Mammary epithelial cell (primary cell): ENCODE measurements at regions not wholly inside any gene's neighbourhood (a gene's known extent, or its start where the extent isn't known, plus 50 kb on each side); places are given as distances from the start of the nearest gene placed in this dataset.

ENCODE experiments used
- EZH2 ChIP-seq: IDR thresholded peaks from 2 replicates; pipeline ENCODE4 v1.6.1; 2012; ENCODE audit warnings: low read length, inconsistent platforms, borderline replicate concordance
- TF ChIP-seq, protein P1 (sequence below), 2 donors: IDR thresholded peaks in 1 of 2; conservative IDR thresholded peaks in 1 of 2; 2 replicates each; pipeline ENCODE4 v1.5.1; 2011 to 2012; ENCODE audit warnings: inconsistent platforms in 2 of 2, low read length in 2 of 2, mild to moderate bottlenecking in 2 of 2, control low read depth in 1 of 2, low read depth in 1 of 2; ENCODE audit not compliant: insufficient read depth in 1 of 2; ENCODE audit errors: extremely low read depth in 1 of 2

DNA sequence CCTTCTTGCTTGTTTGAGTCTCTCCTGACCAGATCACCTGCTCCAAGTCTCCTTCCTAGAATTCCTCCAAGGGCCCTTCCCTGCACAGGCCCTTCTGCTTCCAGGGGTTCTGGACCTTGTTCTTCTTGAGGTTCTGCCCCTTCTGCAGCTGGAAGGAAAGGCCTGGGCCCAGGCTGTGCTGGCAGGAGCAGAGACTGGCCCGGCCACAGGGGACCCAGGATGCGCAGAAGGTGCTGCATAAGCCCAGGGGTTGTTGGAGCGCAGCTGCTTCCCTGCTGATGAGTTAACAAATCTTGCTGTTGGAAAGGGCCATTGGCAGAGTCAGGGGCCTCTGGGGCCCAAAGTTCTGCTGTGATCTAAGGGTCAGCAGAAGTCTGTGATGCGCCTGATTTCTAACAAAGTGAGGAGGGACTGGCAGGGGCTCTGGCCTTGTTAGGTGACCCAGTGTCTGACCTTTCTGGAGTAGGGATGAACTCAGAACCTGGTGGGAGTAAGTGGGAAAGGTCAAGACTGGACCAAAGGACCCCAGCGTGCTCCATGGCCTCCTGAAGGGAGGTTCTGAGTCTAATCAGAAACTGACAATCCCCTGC, 509.8 kb downstream of the PTPRU start:
- TF ChIP-seq, protein P1, sequence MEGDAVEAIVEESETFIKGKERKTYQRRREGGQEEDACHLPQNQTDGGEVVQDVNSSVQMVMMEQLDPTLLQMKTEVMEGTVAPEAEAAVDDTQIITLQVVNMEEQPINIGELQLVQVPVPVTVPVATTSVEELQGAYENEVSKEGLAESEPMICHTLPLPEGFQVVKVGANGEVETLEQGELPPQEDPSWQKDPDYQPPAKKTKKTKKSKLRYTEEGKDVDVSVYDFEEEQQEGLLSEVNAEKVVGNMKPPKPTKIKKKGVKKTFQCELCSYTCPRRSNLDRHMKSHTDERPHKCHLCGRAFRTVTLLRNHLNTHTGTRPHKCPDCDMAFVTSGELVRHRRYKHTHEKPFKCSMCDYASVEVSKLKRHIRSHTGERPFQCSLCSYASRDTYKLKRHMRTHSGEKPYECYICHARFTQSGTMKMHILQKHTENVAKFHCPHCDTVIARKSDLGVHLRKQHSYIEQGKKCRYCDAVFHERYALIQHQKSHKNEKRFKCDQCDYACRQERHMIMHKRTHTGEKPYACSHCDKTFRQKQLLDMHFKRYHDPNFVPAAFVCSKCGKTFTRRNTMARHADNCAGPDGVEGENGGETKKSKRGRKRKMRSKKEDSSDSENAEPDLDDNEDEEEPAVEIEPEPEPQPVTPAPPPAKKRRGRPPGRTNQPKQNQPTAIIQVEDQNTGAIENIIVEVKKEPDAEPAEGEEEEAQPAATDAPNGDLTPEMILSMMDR (conservative IDR thresholded peaks at IDR 0.05 in 1 of 2, IDR thresholded peaks at IDR 0.05 in 1 of 2; ENCODE audit: extremely low read depth in 1 of 2, insufficient read depth in 1 of 2, low read depth in 1 of 2, low read length in 2 of 2), result no peak
- TF ChIP-seq EZH2, result no peak
